ENCODE measurements at regions not wholly inside any gene's neighbourhood (a gene's known extent, or its start where the extent isn't known, plus 50 kb on each side); places are given as distances from the start of the nearest gene placed in this dataset.

DNA sequence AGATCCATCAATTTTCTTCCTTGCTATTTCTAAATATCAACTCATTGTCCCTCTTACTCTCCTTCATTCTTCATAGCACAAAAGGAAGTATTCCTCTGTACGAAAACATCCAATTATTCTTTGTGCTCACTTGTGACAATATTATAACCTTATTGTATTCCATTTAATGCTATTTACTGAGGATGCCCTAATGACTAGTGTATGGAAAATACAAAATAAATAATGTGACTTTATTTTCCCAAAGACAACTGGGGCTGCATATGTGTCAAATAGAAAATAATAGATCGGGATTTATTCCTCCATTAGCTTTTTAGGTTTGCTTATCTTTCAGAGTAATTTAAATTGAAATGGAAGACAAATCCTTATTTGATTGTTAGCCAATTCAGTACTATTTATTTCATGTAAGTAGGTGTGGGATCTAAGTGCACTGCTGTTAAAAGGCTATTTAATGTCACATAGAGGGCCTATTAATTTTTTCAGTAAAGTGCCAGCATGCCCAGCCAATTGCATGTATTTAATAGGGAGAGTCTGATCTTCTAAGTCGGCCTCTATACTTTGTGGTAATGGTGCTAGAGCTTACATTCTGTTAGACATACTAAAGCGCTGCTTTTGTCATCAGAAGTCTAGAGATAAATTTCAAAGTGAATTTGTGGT, 329.8 kb downstream of the MCTP2 start:
- TF ChIP-seq, protein P1, sequence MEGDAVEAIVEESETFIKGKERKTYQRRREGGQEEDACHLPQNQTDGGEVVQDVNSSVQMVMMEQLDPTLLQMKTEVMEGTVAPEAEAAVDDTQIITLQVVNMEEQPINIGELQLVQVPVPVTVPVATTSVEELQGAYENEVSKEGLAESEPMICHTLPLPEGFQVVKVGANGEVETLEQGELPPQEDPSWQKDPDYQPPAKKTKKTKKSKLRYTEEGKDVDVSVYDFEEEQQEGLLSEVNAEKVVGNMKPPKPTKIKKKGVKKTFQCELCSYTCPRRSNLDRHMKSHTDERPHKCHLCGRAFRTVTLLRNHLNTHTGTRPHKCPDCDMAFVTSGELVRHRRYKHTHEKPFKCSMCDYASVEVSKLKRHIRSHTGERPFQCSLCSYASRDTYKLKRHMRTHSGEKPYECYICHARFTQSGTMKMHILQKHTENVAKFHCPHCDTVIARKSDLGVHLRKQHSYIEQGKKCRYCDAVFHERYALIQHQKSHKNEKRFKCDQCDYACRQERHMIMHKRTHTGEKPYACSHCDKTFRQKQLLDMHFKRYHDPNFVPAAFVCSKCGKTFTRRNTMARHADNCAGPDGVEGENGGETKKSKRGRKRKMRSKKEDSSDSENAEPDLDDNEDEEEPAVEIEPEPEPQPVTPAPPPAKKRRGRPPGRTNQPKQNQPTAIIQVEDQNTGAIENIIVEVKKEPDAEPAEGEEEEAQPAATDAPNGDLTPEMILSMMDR (IDR thresholded peaks at IDR 0.05; ENCODE audit: low read length) = no peak
- TF ChIP-seq EZH2 (IDR thresholded peaks at IDR 0.05; ENCODE audit: borderline replicate concordance, low read length) = no peak
